Thyroid gland (tissue), 4 donors: ENCODE measurements at regions not wholly inside any gene's neighbourhood (a gene's known extent, or its start where the extent isn't known, plus 50 kb on each side); places are given as distances from the start of the nearest gene placed in this dataset.

Source experiments
- POLR2A ChIP-seq, 2 donors: fragments of 450-650 bp; IDR thresholded peaks; one replicate each; pipeline ENCODE4 v1.6.1; 2017; ENCODE audit warnings: antibody characterized with exemption in 2 of 2, mild to moderate bottlenecking in 2 of 2, moderate library complexity in 1 of 2
- TF ChIP-seq, protein P1 (sequence below), 6 experiments: fragments of 200-600 bp in 3 of 6; fragments of 450-650 bp in 3 of 6; sonication (generic) in 3 of 6; IDR thresholded peaks; one replicate each; pipeline ENCODE4 v1.5.1; 2016 to 2019; ENCODE audit warnings: antibody characterized with exemption in 6 of 6, mild to moderate bottlenecking in 2 of 6, inconsistent platforms in 1 of 6, moderate library complexity in 1 of 6

DNA sequence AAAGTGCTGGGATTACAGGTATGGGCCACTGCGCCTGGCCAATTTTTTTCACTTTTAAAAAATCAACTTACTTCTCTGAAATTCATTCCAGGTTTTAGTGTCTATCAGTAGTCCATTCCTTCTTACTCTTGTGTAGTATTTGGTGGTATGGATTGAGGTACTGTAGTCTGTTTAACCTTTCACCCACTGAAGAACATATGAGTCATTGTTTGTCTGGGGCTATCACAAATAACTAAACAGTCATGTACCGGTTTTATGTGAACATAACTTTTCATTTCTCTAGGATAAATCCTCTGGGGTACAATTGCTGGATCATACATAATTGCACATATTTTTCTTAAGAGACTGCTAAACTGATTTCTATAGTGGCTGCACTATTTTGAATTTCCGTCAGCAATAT lies 1188.0 kb upstream of the CDH9 start:
- TF ChIP-seq, protein P1, sequence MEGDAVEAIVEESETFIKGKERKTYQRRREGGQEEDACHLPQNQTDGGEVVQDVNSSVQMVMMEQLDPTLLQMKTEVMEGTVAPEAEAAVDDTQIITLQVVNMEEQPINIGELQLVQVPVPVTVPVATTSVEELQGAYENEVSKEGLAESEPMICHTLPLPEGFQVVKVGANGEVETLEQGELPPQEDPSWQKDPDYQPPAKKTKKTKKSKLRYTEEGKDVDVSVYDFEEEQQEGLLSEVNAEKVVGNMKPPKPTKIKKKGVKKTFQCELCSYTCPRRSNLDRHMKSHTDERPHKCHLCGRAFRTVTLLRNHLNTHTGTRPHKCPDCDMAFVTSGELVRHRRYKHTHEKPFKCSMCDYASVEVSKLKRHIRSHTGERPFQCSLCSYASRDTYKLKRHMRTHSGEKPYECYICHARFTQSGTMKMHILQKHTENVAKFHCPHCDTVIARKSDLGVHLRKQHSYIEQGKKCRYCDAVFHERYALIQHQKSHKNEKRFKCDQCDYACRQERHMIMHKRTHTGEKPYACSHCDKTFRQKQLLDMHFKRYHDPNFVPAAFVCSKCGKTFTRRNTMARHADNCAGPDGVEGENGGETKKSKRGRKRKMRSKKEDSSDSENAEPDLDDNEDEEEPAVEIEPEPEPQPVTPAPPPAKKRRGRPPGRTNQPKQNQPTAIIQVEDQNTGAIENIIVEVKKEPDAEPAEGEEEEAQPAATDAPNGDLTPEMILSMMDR (IDR thresholded peaks at IDR 0.05): no peak
- TF ChIP-seq POLR2A (IDR thresholded peaks at IDR 0.05): no peak
